ENCODE measurements at regions not wholly inside any gene's neighbourhood (a gene's known extent, or its start where the extent isn't known, plus 50 kb on each side); places are given as distances from the start of the nearest gene placed in this dataset.

DNA sequence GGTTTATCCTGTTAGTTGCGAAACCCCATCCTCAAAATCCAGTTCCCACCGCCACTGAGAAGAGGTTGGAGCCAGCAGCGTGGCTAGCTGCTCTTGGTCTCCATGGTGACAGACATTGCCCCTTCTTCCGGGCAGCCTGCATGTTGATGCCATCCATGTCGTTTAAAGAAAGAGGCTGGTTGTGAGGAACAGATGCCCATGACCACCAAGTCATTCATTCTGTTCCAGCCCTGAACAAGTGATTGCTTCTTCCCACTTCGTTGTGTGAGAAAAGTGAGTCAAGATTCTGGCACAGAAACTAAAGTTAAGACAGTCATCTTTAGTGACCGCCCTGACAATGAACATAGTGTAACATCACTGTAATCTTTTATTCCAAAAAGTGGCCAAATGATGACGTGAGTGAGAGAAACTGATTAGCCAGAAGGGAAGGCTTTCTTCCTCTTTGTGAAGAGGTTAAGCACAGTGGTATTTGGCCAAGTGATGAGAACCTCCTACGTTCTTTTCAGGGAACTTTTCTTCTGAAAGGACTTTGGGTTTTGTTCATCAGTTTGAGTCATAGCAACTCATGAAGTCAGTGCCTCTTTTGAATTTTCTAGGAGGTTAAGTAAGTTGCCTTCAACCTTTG, 272.5 kb downstream of the GALR1 start:
- no peak for FAIRE-seq

DNA sequence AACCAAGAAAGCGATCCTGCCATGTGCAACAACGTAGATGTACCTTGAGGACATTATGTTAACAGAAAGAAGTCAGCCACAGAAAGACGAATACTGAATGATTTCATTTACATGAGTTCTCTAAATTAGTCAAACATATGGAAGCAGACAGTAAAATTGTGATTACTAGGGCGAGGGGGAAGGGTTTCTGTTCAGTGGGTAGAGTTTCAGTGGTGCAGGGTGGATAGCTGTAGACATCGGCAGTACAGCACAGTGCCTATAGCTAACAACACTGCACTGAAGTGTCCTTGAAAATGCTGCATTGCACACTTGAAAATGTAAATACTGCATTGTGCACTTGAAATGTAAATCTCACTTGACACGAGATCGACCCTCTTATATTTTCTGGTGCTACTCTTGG, 275.3 kb downstream of the GALR1 start:
- no peak for FAIRE-seq

DNA sequence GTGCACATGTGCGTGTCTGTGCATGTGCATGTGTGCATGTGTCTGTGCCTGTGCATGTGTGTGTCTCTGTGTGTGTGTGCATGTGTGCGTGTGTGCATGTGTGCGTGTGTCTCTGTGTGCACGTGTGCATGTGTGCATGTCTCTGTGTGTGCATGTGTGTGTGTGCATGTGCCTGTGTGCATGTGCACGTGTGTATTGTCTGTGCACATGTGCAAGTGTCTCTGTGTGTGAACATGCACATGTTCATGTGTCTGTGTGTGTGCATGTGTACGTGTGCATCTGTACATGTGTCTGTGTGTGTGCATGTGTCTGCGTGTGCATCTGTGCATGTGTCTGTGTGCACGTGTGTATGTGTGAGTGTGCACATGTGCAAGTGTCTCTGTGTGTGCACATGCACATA, 277.3 kb downstream of the GALR1 start:
- FAIRE-seq = no peak

DNA sequence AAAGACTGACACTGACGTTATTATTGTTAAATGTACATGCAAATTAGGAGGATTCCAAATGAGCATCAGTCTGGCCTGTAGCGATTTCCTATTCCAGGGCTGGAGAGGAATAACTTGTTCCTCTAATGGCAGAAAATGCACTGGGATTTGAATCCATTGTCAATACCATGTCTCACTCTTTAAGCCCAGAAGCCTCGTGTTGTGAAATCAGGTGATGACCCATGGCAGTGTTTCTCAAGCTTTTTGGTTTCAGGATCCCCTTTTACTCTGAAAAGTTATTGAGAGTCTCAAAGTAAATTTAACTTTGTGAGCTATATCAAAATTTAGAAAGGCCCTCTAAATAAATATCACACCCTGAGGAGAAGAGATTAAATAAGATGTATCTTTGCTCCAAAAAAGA, 279.2 kb downstream of the GALR1 start:
- FAIRE-seq = no peak

DNA sequence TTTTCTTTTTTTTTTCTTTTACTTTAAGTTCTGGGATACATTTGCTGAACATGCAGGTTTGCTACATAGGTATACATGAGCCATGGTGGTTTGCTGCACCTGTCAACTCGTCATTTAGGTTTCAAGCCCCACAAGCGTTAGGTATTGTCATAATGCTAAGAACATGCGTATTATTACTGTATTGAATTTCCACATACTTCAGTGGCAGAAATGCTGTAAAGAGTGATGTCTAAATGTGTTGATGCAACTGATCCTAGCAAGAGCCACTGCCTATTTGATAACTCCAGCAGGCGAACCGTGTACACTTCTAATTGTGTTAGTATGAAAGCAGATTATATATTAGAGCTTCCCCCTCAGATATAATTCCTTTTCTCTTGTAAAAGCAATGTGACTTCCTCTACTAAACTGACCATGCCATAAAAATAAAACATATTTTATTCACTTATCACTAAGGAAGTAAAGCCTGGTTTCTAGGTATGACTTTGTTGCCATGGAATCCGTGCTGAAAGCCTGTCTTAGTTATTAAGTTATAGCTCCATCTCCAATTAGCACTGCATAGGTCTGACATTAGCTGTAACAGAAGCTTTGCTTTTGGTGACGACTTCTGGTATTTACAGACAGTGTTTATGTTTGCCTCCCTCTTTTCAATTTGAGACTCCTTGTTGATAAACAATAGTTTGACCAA, 280.0 kb downstream of the GALR1 start:
- no peak for FAIRE-seq

DNA sequence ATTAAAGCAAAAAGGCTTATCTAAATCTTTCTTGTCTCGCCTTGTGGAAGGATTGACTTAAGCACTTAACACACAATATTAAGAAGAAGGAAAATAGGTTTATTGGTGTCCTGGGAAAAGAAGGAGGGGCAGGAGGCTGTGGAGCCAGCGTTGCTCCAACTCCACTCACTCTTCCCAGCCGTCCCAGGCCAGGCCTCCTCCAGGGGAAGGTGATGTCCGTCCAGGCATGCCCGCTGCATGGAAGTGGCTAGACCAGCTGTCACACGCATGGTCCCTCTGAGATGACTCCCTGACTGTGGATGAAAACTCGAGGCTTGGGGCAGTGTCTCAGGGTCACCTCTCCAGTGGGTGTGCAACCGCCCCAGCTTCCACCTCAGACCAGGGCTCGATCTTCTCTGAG, 281.1 kb downstream of the GALR1 start:
- FAIRE-seq = no peak

DNA sequence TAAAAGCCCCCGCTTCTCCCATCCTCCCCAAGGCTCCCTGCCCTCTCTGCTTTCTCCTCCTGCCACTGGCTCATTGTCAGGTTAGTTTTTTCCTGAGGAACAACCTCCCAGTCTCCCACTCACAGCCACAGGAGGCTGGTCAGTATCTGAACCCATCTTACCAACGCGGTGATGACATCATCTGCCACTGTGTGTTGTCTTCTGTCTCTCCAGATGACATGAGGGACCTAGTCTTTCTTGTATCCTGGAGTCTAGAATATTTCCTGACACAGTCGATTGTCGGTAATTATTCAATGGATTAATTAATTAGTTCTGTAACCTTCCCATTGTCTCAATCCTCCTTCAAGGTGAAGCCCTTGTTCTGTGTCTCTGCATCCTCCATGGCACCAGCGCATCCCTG, 290.2 kb downstream of the GALR1 start:
- no peak for FAIRE-seq

DNA sequence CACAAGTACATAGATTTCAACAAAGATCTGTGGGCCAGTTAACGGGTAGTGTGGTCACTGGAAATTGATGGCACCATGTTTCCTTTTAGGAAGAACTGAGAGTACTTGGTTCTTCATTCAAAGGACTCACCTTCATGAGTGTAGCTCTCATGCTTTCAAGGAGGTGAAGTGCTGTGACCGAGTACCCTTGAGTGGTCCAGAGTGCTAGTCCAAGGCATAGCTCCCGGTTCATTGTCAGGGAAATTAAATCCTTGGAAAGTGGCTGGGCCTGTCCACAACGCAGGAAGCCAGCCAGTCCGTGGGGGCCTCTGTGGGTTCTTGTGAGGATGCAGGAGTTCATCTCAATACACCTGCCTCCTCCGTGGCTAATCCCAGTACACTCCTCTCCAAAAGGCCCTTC, 295.1 kb downstream of the GALR1 start:
- no peak for FAIRE-seq

DNA sequence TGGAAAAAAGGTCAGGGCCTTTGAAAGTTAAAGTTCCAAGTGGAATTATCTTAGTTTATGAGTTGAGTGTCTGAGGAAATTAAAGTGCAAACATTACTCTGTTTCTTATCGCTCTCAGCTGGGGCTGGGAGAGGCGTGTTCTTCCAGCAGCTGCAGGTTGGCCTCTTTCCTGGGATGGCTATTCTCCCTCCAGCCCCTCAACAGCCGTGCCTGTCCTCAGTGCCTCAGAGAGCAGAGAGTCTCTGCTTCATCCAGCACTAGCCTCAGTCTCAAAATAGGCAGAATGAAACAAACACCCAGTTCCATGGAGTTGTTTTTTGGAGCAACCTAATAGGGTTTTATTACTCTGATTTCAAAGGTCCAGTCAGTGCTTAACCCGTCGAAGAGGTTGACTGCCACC, 298.1 kb downstream of the GALR1 start:
- no peak for FAIRE-seq

DNA sequence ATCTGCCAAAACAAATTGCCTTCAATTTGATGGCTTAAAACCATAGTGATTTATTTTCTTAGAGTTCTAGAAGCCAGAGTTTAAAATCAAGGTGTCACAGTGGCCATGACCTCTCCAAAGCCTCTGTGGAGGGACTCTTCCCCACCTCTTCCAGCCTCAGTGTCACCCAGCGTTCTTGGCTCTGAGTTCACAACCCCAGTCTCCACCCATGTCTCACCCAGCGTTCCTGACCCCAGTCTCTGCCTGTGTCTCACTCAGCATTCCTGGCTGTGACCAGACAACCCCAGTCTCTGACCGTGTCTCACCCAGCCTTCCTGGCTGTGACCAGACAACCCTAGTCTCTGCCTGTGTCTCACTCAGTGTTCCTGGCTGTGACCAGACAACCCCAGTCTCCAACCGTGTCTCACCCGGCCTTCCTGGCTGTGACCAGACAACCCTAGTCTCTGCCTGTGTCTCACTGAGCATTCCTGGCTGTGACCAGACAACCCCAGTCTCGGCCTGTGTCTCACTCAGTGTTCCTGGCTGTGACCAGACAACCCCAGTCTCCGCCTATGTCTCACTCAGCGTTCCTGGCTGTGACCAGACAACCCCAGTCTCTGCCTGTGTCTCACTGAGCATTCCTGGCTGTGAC, 299.3 kb downstream of the GALR1 start:
- FAIRE-seq = no peak

DNA sequence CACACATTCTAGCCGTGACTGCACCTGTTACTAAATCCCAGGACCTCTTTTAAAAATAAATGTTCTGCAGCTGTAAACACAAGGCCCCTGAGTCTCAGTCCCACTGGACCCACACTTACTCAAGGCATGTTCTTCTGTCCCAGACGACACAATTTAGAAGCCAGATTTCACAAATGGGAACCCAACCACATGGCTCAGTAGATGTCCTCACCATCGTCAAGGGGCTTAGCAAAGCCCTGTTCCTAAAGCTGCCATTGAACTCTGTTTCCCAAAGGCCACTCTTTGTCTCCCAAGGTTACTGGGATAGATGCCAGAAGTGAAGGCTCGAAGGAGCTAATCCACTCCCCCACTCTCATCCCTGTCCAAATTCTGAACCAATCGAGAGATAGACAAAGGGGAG, 301.0 kb downstream of the GALR1 start:
- no peak for FAIRE-seq

DNA sequence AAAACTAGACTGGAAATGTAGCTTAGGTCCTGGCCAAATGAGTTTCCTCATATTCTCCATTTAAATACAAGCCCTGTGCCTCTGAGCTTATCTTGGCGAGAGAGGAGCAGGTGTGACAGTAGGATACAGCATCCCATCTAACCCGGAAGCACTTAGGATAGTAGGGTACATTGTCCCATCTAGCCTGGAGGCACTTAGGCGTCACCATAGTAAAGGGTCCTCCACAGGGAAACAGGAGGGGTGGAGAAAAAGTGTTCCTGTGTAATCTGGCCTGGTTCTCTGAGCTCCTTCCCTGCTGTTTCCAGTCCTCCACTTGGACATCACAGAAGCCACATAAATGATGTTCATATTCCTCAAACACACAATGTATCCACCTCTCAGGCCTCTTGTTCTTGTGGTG, 301.4 kb downstream of the GALR1 start:
- FAIRE-seq = no peak

DNA sequence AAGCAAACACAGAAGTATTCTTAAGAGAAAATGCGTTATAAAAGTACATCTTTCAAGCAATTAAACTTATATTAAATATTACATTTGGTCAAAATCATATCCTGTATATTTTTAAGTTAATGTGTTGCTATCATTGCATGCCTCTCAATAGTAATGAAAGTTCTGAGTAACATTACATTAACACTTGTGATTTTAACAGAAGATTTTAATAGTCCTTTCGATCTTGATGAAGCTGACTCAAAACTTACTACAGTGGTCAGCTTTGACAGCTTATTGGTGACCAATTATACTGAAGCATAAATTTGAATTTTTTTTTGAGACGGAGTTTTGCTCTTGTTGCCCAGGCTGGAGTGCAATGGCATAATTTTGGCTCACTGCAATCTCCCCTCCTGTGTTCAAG, 303.3 kb downstream of the GALR1 start:
- FAIRE-seq = no peak

DNA sequence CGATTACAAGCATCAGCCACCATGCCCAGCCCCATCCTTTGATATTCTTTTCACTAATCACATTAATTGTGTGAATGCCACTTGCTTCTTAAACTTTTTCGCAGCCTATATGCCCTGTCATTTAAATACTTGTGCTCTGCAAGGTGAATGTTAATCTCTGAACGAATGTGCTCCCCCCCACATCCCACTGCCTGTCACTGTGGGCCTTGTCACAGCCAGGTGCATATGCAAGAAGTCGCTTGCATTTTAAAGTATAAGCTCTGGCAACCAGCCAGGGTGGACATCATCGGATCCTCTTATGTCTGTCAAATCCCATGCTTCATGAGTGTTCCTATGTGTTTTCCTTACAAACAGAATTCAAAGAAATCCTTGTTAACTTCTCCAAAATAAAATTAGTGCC, 304.4 kb downstream of the GALR1 start:
- FAIRE-seq = no peak

DNA sequence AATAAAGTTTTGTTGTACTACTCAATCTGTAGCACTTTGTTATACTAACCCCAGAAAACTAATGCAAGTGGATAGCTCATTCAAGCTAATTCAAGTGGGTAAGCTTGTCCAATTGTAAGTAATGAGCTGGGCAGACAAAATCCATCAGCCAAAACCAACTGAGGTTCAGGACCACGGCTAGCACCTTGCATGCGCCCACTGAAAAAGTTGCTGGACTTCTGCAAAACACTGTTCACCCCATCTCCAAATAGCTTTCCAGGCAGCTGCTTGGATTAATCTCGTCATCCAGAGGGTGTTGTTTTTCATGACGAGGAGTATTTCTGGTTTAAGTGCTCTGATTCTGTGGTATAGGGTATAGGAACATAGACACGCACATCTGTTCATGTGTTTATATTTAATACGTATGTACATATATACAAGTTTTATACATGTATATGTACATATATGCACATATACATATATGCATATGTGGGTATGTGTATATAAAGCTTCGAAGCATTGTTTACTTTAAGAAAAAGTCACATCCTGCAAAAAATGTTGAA, 307.5 kb downstream of the GALR1 start:
- no peak for FAIRE-seq

DNA sequence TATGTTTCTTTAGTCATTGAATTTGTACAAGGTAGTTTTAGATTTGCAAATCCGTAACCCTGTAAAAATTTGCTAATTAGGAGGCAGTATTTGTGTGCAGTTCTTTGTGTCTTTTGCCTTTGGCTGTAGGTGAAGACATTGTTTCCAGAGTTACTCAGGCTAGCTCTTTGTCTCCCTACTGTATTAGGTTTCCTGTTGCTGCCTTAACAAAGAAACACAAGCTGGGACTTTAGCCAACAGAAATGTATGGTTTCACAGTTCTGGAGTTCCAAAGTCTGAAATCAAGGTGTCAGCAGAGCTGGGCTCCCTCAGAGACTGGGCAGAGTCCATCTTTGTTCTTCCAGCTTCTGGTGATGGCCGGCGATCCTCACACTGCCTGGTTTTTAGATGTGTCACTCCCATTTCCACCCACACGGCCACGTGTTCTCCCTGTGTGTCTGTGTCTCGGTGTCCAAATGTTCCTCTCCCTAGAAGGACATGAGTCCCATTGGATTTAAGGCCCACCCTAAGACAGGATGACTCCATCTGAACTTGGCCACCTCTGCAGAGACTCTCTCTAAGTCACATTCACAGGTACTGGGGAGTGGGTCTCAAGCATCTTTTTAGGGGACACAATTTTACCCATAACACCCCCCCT, 309.7 kb downstream of the GALR1 start:
- no peak for FAIRE-seq

DNA sequence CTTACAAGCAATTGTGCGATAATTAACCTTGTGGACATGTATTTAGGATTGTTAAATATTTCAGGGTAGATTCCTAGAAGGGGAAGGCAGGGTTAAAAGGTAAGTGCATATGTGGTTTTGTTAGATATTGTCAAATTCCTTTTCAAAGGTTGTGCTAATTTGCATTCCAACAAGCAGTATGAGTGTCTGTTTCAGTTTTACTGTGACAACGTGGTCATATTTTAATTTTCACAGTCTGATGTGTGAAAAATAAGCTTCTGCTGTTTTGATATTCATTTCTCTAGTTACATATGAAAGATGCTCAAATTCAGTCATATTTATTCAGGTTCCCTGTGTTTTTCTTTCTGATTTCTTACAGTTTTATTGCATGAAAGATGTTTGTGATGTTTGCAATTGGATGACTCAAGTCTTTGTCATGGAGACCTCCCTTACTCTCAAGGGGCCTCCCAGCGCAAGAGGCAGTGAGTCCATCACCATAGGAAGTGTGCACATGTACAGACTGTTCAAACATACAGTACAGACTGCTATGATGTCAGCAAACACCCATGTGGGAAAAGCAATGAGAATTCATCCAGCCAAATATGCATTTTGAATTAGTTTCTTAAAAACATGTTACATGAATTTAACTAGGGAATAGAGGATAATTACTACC, 310.8 kb downstream of the GALR1 start:
- no peak for FAIRE-seq

DNA sequence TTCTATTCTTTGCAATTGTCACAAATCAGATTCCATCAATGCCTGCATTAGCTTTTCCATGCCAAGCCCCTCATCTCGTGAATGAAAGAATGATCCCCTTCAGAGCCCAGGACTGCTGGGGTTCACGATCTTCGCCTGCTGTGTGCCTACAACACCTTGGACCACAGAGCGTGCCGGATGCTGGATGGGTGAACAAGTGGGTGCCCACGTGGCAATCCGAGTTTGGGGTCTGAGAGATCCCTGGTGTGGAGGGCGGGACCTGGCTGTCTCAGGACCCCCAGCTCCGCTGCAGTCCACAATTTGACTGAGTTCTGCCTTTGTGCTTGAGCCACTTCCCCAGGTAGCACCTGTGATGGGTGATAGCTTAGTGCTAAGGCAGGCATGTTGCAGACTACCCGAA, 317.0 kb downstream of the GALR1 start:
- no peak for FAIRE-seq

DNA sequence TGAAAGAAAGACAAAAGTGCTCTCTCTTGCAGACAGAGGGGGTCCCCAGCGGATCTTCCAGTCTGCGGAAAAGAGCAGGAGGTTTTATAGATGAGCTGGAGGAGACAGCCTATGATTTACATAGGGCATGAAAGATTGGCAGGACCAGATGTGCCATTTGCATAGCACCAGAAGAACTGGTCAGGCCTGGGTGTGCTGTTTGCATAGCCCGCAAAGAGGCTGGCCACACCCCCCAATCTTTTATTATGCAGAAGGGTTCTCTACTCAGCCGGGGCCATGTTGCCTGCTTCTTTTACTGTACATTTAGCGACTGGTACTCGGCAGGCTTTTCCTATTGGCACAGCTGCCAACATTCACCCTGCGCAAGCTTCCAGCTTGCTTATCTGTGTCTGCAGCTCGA, 317.6 kb downstream of the GALR1 start:
- FAIRE-seq = no peak

DNA sequence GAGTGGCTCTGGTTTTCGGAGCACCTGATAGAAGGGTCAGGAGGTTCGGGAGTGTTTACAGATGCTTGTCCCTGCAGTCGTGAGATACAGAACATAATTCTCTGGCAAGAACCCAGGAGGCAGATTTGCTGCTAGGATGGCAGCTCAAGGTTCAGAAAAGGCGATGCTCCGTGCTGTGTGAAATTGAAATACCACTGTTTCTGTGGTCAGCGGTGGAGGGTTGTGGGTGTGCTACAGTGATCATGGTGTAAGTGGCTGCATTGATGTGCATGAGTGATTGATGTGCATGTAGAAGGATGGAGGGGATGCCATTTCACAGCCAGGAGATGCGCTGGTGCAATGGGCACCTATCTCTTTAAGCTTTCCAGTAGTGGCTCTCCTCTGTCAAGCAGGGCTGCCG, 322.1 kb downstream of the GALR1 start:
- FAIRE-seq = no peak

DNA sequence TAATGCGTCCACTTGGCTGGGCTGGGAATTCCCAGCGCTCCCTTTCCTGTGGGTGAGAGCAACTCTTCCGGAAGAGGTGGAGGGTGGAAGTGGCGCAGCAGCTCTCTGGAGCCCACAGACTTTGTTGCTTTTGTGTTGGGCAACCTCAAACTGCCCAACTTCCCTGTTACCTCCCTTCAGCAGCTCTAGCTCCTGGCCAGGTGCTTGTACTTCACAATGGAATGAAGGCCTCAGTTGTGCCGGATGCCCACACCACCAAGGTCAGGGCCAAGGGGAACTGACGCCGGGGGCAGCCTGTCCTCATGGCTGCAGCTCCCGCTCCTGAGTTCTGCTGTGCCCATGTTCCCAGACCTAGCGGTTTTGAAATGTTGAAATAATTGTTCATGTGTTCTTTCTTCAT, 322.9 kb downstream of the GALR1 start:
- FAIRE-seq = no peak

DNA sequence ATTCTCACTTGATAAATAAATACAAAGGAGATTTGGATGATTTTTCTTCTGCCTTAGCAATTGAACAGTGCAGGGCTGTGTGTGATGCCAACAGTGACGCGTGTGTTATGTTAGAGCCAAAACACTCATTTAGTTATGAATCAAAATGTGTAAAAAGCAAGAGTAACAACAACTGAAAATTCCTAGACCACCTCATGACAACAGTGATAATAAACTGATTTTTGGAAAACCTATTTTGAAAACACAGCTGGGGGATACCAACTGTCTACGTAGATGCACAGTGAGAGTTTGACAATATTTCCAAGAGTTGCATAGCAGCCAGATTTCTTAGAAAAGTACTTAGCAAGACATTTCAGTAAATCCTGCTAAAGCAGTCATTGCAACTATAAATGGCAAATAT, 323.9 kb downstream of the GALR1 start:
- FAIRE-seq = no peak

DNA sequence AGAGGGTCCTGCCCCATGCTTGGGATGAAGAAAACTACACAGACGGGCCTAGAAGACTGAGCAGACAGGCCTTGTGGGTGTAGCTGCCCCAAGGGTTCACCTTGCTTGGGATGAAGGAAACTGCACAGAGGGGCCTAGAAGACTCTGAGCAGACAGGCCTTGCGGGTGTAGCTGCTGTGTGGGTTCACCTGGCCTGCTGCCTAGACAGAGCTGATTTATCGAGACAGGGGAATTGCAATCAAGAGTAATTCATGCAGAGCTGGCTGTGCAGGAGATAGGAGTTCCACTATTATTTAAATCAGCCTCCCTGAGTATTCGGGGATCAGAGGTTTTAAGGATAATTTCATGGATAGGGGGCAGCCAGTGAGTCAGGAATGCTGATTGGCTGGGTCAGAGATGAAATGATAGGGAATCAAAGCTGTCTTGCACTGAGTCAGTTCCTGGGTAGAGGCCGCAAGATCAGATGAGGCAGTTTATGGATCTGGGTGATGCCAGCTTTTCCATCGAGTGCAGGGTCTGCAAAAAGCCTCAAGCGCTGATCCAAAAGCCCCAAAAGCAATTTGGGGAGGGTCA, 341.4 kb downstream of the GALR1 start:
- FAIRE-seq = no peak
